ENCODE measurements at regions not wholly inside any gene's neighbourhood (a gene's known extent, or its start where the extent isn't known, plus 50 kb on each side); places are given as distances from the start of the nearest gene placed in this dataset.

- Histone ChIP-seq H3K27ac (ENCODE audit: low read length) (no peak overlapping the region), H3K4me3 (ENCODE audit: low read length) (no peak overlapping the region), H3K27me3 (ENCODE audit: control insufficient read depth, insufficient read depth) (no peaks in the 10 kb centered on the region), H3K9me3 (ENCODE audit: control insufficient read depth, low read length) (no peaks in the 10 kb centered on the region), H3K4me1 (ENCODE audit: control insufficient read depth, insufficient read depth, low read length) (no peaks in the 10 kb centered on the region)
- DNase-seq (peak in 1 of 3 donors; percentile 27), ATAC-seq (no peak)
- intact Hi-C loops (cut with DNase I) = no loop called here
- 76% methylated on average over 33 of the region's 33 CpGs for WGBS
Observed at GRCh38 chr4:3826247-3827172, 60.3 kb downstream of the ADRA2C start.

GRCh38 chr4:3827616-3828492, 61.7 kb downstream of the ADRA2C start:
- WGBS = 29% methylated on average over 24 of the region's 24 CpGs
- Histone ChIP-seq H3K27me3 (ENCODE audit: control insufficient read depth, insufficient read depth) (no peaks in the 10 kb centered on the region), H3K4me3 (ENCODE audit: low read length) (no peak overlapping the region), H3K9me3 (ENCODE audit: control insufficient read depth, low read length) (no peaks in the 10 kb centered on the region), H3K4me1 (ENCODE audit: control insufficient read depth, insufficient read depth, low read length) (no peaks in the 10 kb centered on the region), H3K27ac (ENCODE audit: low read length) (no peak overlapping the region)
- peak; percentile 90 to 92 for ATAC-seq
- intact Hi-C loops (cut with DNase I) = no loop called here
- DNase-seq = peak; percentile 88 to 95 (median 95)

- Histone ChIP-seq H3K4me1 (ENCODE audit: control insufficient read depth, insufficient read depth, low read length) (no peaks in the 10 kb centered on the region), H3K9me3 (ENCODE audit: control insufficient read depth, low read length) (no peaks in the 10 kb centered on the region), H3K4me3 (ENCODE audit: low read length) (no peak overlapping the region), H3K27me3 (ENCODE audit: control insufficient read depth, insufficient read depth) (no peaks in the 10 kb centered on the region), H3K27ac (ENCODE audit: low read length) (no peak overlapping the region)
- peak in 1 of 3 donors; percentile 11 for DNase-seq
- ATAC-seq = no peak
- WGBS = 87% methylated on average over 9 of the region's 9 CpGs
- intact Hi-C loops (cut with DNase I) = no loop called here
Observed at GRCh38 chr4:3828546-3828945, 62.4 kb downstream of the ADRA2C start.

- Histone ChIP-seq H3K27me3 (ENCODE audit: control insufficient read depth, insufficient read depth) (no peaks in the 10 kb centered on the region), H3K4me1 (ENCODE audit: control insufficient read depth, insufficient read depth, low read length) (no peaks in the 10 kb centered on the region), H3K4me3 (ENCODE audit: low read length) (no peak overlapping the region), H3K9me3 (ENCODE audit: control insufficient read depth, low read length) (no peaks in the 10 kb centered on the region), H3K27ac (ENCODE audit: low read length) (no peak overlapping the region)
- WGBS = 88% methylated on average over 20 of the region's 20 CpGs
- ATAC-seq = no peak
- DNase-seq = peak in 1 of 3 donors; percentile 18
- intact Hi-C loops (cut with DNase I) = no loop called here
Observed at GRCh38 chr4:3829211-3829955, 63.2 kb downstream of the ADRA2C start.

GRCh38 chr4:3829956-3830773, 64.0 kb downstream of the ADRA2C start:
- H3K4me3 ChIP-seq (ENCODE audit: low read length) = no peak overlapping the region
- 60% methylated on average over 19 of the region's 19 CpGs for WGBS
- no peaks in the 10 kb centered on the region for H3K9me3 ChIP-seq (ENCODE audit: control insufficient read depth, low read length)
- intact Hi-C loops (cut with DNase I) = no loop called here
- no peaks in the 10 kb centered on the region for H3K4me1 ChIP-seq (ENCODE audit: control insufficient read depth, insufficient read depth, low read length)
- ATAC-seq (no peak), DNase-seq (peak in 1 of 3 donors; percentile 31)
- no peak overlapping the region for H3K27ac ChIP-seq (ENCODE audit: low read length)
- H3K27me3 ChIP-seq (ENCODE audit: control insufficient read depth, insufficient read depth) = no peaks in the 10 kb centered on the region

DNA sequence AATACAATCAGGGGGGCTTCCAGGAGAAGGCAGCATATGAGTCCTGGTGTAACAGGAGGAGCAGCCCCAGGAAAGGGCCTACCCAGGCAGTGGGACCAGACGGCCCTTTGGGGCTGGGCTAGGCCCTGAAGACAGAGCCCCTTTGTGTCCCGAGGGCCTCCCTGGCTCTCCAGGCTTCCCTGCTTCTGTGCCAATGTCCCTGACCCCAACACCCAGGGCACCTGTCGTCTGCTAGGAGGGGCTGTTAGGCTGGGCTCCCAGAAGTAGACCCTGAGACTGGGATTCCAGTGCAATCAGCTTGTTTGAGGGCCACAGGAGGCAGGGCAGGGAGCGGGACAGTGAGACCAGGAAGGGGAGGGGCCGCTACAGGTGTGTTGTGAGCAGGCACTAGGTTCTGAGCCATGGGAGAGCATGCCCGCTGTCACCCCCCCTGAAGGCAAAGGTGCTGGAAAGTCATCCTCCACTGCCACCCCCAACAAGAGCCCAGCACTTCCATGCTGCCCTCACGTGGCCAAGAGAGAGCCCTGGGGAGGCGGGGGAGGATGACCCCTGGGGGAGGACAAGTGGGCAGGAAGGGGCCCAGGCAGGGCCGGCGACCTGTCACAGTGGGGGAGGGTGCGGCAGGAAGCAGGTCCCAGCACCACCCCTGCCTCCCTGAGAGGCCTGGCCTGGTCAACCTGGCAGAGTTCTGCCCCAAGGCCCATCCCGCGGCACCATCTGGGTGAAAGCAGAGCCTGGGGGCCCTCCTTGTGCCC, 64.8 kb downstream of the ADRA2C start:
- Histone ChIP-seq H3K9me3 (ENCODE audit: control insufficient read depth, low read length) (no peaks in the 10 kb centered on the region), H3K4me1 (ENCODE audit: control insufficient read depth, insufficient read depth, low read length) (no peaks in the 10 kb centered on the region), H3K27me3 (ENCODE audit: control insufficient read depth, insufficient read depth) (no peaks in the 10 kb centered on the region), H3K27ac (ENCODE audit: low read length) (no peak overlapping the region), H3K4me3 (ENCODE audit: low read length) (no peak overlapping the region)
- ATAC-seq (no peak), DNase-seq (peak in 1 of 3 donors; percentile 45)
- WGBS = 64% methylated on average over 13 of the region's 13 CpGs
- intact Hi-C loops (cut with DNase I) = no loop called here

GRCh38 chr4:3831529-3832150, 65.5 kb downstream of the ADRA2C start:
- DNase-seq = no peak
- intact Hi-C loops (cut with DNase I) = no loop called here

GRCh38 chr4:3832536-3833220, 66.5 kb downstream of the ADRA2C start:
- DNase-seq = peak in 1 of 3 donors; percentile 38
- Histone ChIP-seq H3K27ac (ENCODE audit: low read length) (no peak overlapping the region), H3K27me3 (ENCODE audit: control insufficient read depth, insufficient read depth) (no peaks in the 10 kb centered on the region), H3K4me1 (ENCODE audit: control insufficient read depth, insufficient read depth, low read length) (no peaks in the 10 kb centered on the region), H3K9me3 (ENCODE audit: control insufficient read depth, low read length) (no peaks in the 10 kb centered on the region), H3K4me3 (ENCODE audit: low read length) (no peak overlapping the region)
- ATAC-seq = no peak
- WGBS = 75% methylated on average over 12 of the region's 12 CpGs
- intact Hi-C loops (cut with DNase I) = no loop called here

More at GRCh38 chr4:3831529-3832150, 65.5 kb downstream of the ADRA2C start:
- no peak for ATAC-seq
- H3K4me3 ChIP-seq (ENCODE audit: low read length) = no peak overlapping the region
- no peak overlapping the region for H3K27ac ChIP-seq (ENCODE audit: low read length)
- no peaks in the 10 kb centered on the region for H3K27me3 ChIP-seq (ENCODE audit: control insufficient read depth, insufficient read depth)
- H3K4me1 ChIP-seq (ENCODE audit: control insufficient read depth, insufficient read depth, low read length) = no peaks in the 10 kb centered on the region
- no peaks in the 10 kb centered on the region for H3K9me3 ChIP-seq (ENCODE audit: control insufficient read depth, low read length)
- WGBS = 74% methylated on average over 14 of the region's 14 CpGs
